ENCODE measurements at regions not wholly inside any gene's neighbourhood (a gene's known extent, or its start where the extent isn't known, plus 50 kb on each side); places are given as distances from the start of the nearest gene placed in this dataset.

DNA sequence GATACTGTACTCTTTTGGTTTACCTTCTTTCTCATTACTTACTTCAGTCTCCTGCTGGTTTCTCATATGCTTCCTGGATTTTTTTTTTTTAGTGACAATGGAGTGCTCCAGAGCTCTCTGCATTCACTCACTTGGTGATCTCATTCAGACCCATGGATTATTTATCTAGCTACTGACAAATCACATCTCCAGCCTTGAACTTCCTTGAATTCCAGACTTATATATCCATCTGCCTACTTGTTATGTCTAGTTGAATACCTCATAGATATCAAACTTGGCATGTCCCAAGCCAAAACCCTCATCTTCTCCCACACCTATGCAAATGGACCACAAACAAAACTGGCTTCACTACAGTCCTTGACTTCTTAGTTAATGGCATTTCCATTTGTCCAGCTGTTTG is 234.7 kb upstream of the ZPLD1 start:
- TF ChIP-seq, protein P1, sequence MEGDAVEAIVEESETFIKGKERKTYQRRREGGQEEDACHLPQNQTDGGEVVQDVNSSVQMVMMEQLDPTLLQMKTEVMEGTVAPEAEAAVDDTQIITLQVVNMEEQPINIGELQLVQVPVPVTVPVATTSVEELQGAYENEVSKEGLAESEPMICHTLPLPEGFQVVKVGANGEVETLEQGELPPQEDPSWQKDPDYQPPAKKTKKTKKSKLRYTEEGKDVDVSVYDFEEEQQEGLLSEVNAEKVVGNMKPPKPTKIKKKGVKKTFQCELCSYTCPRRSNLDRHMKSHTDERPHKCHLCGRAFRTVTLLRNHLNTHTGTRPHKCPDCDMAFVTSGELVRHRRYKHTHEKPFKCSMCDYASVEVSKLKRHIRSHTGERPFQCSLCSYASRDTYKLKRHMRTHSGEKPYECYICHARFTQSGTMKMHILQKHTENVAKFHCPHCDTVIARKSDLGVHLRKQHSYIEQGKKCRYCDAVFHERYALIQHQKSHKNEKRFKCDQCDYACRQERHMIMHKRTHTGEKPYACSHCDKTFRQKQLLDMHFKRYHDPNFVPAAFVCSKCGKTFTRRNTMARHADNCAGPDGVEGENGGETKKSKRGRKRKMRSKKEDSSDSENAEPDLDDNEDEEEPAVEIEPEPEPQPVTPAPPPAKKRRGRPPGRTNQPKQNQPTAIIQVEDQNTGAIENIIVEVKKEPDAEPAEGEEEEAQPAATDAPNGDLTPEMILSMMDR (IDR thresholded peaks at IDR 0.05), result no peak
- no peak for TF ChIP-seq POLR2A (IDR thresholded peaks at IDR 0.05)
